Fibroblast of pulmonary artery (primary cell): ENCODE measurements at regions not wholly inside any gene's neighbourhood (a gene's known extent, or its start where the extent isn't known, plus 50 kb on each side); places are given as distances from the start of the nearest gene placed in this dataset.

Experiments used
- DNase-seq: peaks from one replicate; pipeline ENCODE4 v3.0.0-alpha.2; 2010; ENCODE audit warnings: low read depth
- H3K4me3 ChIP-seq: replicated peaks from 2 replicates; pipeline ENCODE4 v1.5.1; 2011; ENCODE audit warnings: low read depth, mild to moderate bottlenecking, control low read depth, low read length, moderate library complexity
- TF ChIP-seq, protein P1 (sequence below): IDR thresholded peaks from 2 replicates; pipeline ENCODE4 v1.5.1; 2011; ENCODE audit warnings: mild to moderate bottlenecking, control low read depth, low read length, inconsistent platforms; ENCODE audit errors: missing control alignments

DNA sequence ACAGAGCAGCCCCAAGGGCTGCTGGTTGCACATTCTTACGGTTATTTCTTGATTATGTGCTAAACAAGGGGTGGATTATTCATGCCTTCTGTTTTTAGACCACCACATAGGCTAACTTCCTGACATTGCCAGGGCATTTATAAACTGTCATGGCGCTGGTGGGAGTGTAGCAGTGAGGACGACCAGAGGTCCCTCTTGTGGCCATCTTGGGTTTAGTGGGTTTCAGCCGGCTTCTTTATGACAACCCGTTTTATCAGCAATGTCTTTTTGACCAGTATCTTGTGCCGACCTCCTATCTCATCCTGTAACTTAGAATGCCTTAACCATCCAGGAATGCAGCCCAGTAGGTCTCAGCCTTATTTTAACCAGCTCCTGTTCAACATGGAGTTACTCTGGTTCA, 212.4 kb upstream of the GRID2 start:
- DNase-seq: no peak
- H3K4me3 ChIP-seq: no peak overlapping the region
- TF ChIP-seq, protein P1, sequence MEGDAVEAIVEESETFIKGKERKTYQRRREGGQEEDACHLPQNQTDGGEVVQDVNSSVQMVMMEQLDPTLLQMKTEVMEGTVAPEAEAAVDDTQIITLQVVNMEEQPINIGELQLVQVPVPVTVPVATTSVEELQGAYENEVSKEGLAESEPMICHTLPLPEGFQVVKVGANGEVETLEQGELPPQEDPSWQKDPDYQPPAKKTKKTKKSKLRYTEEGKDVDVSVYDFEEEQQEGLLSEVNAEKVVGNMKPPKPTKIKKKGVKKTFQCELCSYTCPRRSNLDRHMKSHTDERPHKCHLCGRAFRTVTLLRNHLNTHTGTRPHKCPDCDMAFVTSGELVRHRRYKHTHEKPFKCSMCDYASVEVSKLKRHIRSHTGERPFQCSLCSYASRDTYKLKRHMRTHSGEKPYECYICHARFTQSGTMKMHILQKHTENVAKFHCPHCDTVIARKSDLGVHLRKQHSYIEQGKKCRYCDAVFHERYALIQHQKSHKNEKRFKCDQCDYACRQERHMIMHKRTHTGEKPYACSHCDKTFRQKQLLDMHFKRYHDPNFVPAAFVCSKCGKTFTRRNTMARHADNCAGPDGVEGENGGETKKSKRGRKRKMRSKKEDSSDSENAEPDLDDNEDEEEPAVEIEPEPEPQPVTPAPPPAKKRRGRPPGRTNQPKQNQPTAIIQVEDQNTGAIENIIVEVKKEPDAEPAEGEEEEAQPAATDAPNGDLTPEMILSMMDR: no peak

DNA sequence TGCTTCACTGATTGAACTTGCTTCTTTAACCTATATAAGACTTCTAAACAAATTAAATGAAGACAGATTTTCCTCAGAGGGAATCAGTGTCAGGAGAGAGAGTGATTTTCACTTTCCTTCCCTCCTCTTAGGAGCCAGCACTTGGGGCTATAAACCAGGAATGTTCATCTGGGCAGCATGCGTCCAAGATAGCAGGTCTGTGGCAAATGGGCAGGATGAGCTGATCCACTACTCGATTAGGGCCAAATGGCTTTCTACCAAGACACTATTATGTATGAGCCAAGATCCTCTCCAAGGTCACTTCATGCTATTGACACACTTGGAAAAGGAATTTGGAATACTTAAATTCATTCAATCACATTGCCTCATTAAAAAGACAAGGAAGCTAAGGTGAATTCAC, 203.9 kb upstream of the GRID2 start:
- no peak overlapping the region for H3K4me3 ChIP-seq
- TF ChIP-seq, protein P1: no peak
- no peak for DNase-seq

DNA sequence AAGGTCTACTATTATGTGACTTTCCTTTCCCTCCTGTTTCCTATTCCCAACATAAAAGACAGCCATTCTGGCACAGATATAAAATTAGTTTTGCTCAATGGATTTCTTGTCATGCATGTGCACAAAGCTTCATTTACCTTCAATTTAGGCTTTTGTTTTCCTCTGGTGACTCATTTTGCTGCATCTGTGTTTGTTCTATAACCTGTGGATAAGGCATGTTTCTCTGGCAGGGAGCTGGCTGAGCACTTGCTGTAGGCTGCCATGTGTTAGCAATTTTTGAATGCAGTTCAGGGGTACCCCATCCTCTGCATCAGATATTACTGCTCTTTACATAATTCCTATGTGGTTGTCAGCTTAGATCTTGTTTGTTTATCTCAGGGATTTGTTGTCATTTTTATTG, 202.8 kb upstream of the GRID2 start:
- TF ChIP-seq, protein P1: no peak
- H3K4me3 ChIP-seq: no peak overlapping the region
- peak; percentile 33 for DNase-seq

DNA sequence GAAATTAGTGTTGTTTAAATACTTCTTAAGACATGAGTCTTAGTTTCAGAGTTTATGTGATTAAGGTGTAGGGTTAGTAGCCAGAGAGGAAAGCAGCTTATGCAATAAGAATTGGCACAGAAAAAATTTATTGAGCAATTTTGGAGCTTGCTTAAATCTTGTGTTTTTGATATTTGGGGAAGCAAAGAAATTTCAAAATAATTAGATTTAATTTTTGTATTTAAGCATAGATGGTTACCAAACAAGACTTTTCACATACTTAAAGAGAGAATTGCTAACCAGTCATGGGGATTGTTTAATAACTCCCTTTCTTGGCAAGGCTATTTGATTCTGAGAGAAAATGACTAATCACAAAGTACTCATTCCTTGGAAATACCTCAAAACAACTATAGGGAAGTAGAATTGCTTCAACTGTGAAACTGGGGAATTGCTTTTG, 202.0 kb upstream of the GRID2 start:
- no peak overlapping the region for H3K4me3 ChIP-seq
- peak; percentile 92 for DNase-seq
- TF ChIP-seq, protein P1: no peak

DNA sequence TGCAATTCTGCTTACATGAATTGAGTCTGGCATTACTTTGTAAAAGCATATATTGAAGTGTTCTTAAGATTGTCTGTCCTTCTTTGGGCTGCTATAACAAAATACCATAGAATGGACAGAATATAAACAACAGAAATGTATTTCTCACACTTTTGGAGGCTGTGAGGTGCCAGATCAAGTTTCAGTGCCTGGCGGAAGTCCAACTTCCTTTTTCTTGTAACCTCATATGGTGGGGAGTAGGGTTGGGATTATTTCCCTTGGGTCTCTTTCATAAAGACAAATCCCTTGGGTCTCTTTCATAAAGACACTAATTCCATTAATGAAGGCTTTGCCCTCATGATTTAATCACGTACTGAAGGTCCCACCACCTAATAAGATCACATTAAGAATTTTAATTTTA, 199.3 kb upstream of the GRID2 start:
- TF ChIP-seq, protein P1: no peak
- H3K4me3 ChIP-seq: no peak overlapping the region
- DNase-seq: no peak

DNA sequence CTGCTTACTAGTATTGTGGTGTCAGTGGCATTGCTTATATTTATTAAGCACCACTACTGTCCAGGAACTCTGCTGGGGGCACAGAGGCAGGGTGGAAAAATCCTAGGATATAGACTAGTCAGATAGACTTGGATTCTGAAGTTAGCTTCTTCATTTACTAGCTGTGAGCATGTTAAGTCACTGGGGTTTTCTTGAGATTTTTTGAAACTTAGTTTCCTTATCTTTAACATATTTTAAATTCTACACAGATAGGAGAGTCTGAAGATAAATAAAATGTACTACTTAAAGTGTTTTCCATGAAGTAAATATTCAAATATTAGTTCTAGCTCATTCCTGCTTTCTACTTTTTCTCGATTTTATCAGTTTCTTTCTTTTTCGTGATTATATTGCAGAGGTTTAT, 196.9 kb upstream of the GRID2 start:
- no peak overlapping the region for H3K4me3 ChIP-seq
- TF ChIP-seq, protein P1: no peak
- no peak for DNase-seq

DNA sequence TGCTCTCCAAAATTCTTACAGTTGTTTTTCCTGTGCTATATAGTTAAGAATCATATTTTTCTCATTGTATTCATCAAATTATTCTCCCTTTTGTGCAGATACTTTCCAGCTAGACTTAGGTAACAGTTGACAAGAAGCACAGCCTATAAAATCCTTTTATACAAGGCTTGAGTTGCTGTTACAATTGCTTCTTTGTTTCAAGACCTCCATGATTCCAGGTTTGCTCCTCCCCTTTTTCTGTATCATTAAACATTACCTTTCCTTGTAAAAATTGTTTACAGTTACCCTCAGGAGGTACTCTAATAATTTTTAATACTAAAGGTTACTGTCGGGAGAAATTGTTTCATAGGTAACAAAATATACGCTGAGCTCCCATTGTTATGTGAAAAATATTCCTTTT, 192.3 kb upstream of the GRID2 start:
- H3K4me3 ChIP-seq: no peak overlapping the region
- TF ChIP-seq, protein P1: no peak
- no peak for DNase-seq
